HG03103 (cell line): ENCODE measurements at regions not wholly inside any gene's neighbourhood (a gene's known extent, or its start where the extent isn't known, plus 50 kb on each side); places are given as distances from the start of the nearest gene placed in this dataset.

Experiments used
- ATAC-seq: cut with Tn5 transposase; IDR thresholded peaks from one replicate; pipeline ENCODE4 v1.9.1; 2021; ENCODE audit warnings: low read depth; ENCODE audit not compliant: unreplicated experiment

GRCh38 chr10:78184851-78185692 lies 151.4 kb downstream of the RPS24 start:
- ATAC-seq, result no peak

DNA sequence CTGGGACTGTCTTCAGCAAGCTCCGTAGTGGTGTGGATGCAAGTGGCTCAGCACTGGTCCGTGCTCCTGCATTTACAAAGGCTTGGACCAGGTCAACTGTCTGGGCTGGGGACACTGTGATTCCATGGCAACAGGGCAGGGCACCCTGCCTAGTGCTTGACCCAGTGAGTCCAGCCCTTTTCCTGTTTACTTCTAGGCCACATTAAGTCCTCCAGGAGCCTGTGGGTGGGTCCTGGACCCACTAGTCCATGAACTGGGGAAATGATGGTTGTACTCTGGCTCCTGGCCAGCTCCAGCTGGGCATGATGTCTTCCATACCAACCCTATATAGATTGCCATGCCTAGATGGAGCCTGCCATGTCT lies 152.0 kb downstream of the RPS24 start:
- no peak for ATAC-seq

GRCh38 chr10:78186572-78186971 lies 152.9 kb downstream of the RPS24 start:
- ATAC-seq, result no peak

- no peak for ATAC-seq
Observed at GRCh38 chr10:78187371-78187770, 153.7 kb downstream of the RPS24 start.

- no peak for ATAC-seq
Observed at GRCh38 chr10:78188446-78188845, 154.8 kb downstream of the RPS24 start.

GRCh38 chr10:78190051-78190825 lies 156.6 kb downstream of the RPS24 start:
- no peak for ATAC-seq

DNA sequence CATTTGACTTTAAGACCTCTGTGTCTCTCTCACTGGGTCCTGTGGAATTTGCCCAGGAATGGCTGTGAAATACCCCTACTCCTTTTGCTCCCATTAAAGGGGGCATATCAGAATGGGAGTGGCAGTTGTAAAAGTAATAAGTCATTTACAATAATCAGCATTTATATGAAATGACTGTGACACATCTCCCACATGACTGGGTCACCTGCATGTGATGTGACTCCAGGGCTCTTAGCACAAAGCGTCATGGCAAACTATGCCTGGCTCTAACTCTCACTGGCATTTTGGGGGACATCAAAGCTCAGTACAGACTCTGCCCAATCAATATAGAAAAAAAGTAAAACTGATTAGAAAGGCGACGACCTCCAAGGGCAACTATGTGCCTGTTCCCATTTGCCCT lies 157.6 kb downstream of the RPS24 start:
- no peak for ATAC-seq

DNA sequence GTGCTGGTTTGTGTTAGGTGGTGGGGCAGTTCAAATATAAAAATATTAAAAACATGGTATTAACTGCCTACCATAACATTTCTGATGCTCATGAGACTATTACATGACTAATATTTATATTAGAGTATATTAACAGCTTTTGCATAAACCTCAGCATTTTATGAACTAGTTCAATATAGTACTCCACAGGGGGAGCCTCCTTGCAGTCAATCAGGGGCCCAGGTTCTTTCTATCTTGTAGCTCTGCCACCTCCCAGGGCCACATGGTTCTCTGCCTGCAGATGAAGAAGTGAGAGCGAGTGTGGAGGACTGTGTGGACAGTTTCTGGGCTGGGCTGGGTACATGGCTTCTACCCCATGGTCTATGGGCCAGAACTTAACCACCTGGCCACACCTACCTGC lies 159.5 kb downstream of the RPS24 start:
- no peak for ATAC-seq

GRCh38 chr10:78194050-78194449 lies 160.4 kb downstream of the RPS24 start:
- ATAC-seq, result no peak

GRCh38 chr10:78194539-78195402 lies 161.1 kb downstream of the RPS24 start:
- ATAC-seq, result no peak

- ATAC-seq, result no peak
Observed at GRCh38 chr10:78196396-78196795, 162.7 kb downstream of the RPS24 start.

GRCh38 chr10:78196964-78197363 lies 163.3 kb downstream of the RPS24 start:
- no peak for ATAC-seq

DNA sequence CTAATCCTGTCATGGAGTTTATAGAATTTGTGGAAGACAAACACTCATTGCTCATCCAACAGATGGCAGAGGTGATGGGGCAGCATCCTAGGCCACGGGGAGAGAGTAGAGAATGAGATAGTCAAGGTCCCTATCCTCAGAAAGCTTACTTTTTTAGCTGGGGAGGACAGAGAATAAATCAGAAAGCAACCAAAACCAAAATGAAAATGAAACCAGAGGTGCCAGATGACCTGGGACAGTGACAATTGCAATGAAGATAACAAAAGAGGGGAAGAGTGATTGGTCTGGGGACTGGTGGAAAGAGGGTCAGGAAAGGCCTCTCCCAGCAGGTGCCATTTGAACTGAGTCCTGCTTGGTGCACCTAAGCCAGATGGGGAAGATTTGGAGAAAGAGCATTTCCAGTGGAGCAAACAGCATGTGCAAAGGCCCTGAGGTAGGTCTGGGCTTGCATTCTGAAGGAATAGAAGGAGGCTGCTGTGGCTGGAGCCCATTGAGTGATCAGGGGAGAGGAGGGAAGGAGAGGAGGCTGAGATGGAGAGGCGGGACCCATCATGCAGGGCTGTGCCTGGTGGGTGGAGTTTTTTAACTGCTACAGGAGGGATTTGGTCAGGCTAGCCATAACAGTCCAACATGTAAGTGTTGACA lies 164.1 kb downstream of the RPS24 start:
- no peak for ATAC-seq

- no peak for ATAC-seq
Observed at GRCh38 chr10:78199005-78199725, 165.5 kb downstream of the RPS24 start.

DNA sequence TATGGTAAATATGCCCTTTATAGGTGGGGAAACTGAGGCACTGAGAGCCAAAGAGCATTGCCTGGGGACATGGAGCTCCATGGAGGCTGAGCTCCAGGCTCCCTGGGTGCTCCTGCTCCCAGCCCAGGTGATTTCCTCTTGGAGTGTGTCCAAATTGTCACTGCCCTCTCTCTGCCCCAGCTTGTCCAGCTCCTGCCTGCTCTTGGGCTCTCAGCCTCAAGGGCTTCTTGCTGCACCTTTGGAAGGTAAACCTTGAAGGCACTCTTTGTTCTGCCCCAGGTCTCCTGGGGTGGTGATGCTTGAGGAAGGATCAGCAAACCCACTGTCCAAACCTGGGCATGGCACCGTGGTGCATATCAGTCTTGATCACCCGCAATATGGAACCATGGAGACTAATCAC lies 166.1 kb downstream of the RPS24 start:
- ATAC-seq, result no peak

- no peak for ATAC-seq
Observed at GRCh38 chr10:78200686-78201085, 167.0 kb downstream of the RPS24 start.

DNA sequence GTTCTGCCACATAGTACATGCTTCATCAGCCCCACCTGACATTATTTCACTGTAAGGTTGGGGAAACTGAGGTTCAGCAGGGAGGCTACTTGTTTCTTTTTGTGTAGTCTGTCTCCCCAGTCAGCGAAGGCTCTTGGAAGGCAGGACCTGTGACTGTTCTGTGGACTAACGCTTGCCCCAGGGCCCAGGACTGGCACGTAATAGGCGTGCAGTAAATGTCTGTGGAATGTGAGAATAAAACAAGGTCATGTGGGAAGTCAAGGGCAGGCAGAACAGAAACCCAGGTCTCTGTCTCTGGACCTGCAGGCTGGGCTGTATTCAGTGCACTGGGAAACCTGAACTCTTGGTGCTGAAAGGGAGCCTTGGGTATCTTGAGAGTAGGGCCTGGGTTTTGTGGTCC lies 168.7 kb downstream of the RPS24 start:
- ATAC-seq, result no peak

DNA sequence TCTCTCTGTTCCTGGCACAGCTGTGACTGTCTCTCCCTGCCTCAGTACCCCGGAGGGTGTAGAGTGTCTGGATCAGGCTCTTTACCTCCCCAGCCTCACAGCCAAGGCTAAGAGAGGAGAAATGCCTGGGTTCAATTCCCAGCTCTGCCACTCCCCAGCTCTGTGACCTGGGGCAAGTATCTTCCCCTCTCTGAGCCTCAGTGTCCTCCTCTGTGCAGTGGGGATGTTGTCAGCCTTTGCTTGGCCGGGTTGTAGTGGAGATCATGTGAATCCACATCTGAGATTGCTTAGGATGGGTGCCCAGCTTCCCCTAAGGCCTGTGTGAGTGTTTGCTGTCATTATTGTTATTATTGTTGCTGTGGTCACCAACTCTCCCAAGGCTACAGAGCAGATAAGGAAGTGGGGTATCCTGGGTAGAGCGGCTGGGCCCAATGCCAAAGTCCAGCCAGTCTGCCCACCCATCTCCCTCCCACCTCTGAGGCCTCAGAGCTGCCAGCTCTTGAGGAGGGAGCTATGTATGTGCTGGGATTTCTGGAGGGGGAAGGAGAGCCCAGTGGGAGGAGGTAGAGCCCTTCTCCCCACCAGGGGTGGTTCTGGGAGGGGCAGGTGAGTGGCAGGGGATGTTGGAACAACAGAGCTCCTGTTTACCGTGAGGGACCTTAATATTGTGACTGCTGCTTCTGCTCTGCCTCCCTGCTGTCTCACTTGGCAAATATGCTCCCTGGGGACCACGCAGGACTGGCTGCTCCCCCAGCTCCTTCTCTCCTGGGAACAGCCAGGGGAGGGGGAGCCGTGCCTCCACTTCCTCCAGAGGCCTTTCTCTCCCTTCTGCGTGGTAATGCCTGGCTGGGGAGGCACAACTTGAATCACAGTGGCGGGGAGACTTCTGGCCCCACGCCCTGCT lies 170.5 kb downstream of the RPS24 start:
- ATAC-seq, result no peak

DNA sequence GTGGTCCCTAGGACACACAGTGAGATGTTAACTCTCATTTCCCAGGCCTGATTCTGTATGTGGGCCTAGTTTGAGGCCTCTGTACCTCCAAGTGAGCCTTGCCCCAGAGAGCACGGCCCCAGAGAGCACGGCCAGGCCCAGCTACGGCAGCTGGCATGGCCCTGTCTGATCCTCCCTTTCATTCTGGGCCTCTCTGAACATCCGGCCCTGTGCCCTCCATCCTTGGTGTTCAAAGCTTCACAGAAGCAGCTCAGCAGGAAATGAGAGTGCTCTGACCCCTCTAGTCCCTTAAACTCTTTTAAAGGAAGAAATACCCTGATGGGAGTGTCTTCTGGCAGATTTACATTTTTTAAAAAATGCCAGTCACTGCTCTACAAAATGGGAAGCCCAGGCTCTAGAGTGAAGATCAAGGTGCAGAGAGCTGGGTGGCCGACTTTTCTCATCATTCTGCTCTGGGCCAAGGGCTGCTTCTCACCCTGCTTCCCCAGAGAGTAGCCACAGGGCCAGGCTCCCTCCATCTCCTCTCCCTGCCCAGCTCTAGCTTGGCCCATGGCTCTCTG lies 171.9 kb downstream of the RPS24 start:
- no peak for ATAC-seq
